ENCODE measurements at regions not wholly inside any gene's neighbourhood (a gene's known extent, or its start where the extent isn't known, plus 50 kb on each side); places are given as distances from the start of the nearest gene placed in this dataset.

DNA sequence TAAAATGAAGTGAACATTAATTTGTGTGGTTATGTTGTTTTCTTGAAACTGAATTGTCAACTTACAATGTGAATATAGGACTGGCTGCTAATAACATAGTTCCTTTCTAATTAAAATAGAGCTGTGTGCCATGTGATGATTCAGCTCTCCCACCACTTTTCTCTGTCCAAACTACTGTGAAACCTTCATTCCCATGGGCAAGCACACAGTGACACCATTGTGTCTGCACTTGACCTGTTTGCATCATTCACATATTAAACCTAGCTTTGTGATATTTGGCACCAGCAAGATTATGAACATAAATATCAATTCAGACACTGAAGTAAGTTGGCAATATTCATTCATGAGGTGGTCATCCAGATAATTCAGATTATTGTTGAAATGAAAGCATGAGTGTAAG is 78.8 kb upstream of the TCF12 start:
- ChIA-PET POLR2A (no interaction called here), CTCF (interaction anchor here (1.0 kb wide), 1 partner anchor 30 kb away, joined by 3 read pairs; no protein-coding TSS in a partner anchor)
- no peak for DNase-seq (ENCODE audit: extremely low spot score)

DNA sequence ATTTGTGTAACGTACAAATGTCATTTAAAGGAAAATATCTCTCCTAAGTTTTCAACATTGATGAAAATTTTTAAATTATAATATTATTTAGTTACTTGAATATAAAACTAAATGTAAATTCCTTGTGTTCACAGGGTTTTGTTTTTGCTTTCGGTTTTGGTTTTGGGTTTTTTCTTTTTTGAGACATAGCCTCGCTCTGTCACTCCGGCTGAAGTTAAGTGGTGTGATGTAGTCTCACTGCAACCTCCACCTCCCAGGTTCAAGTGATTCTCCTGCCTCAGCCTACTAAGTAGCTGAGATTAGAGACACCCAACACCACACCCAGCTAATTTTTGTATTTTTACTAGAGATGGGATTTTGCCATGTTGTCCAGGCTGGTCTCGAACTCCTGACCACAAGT is 79.3 kb upstream of the TCF12 start:
- no peak for DNase-seq (ENCODE audit: extremely low spot score)
- no peak for TF ChIP-seq CTCF (IDR thresholded peaks at IDR 0.05; ENCODE audit: control extremely low read depth, extremely low read depth, low read depth, missing control alignments)
- CTCF ChIA-PET: interaction anchor here (1.0 kb wide), 1 partner anchor 30 kb away, joined by 3 read pairs; no protein-coding TSS in a partner anchor
- POLR2A ChIA-PET: no interaction called here

More for the DNA sequence above, 78.8 kb upstream of the TCF12 start:
- TF ChIP-seq CTCF (IDR thresholded peaks at IDR 0.05; ENCODE audit: control extremely low read depth, extremely low read depth, low read depth, missing control alignments): no peak

- DNase-seq (ENCODE audit: extremely low spot score): no peak
- ChIA-PET CTCF (interaction anchor here (0.9 kb wide), 1 partner anchor 16 kb away, joined by 3 read pairs; no protein-coding TSS in a partner anchor), POLR2A (no interaction called here)
- no peak for TF ChIP-seq CTCF (IDR thresholded peaks at IDR 0.05; ENCODE audit: control extremely low read depth, extremely low read depth, low read depth, missing control alignments)
Measured at GRCh38 chr15:56838085-56838484, 80.4 kb upstream of the TCF12 start.

DNA sequence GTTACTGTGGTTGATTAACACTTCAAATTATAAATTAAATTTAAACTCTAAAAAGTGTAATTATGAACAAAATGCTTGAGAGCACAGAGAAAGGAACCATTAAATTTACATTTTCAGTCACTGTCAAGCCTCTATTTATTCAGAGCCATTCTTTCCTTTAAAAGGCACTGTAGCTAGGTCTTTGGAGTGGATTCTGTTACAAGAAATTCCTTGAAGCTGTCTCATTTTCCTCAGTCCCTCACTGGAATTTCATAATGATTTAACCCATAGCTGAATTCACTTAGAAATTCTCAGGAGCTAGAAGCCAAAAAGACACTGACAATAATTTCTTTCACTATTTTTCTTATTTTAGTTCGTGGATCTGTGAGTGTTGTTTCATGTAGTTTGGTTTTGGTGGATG is 81.2 kb upstream of the TCF12 start:
- TF ChIP-seq CTCF (IDR thresholded peaks at IDR 0.05; ENCODE audit: control extremely low read depth, extremely low read depth, low read depth, missing control alignments): no peak
- ChIA-PET CTCF (interaction anchor here (0.9 kb wide), 1 partner anchor 15 kb away, joined by 3 read pairs; no protein-coding TSS in a partner anchor), POLR2A (no interaction called here)
- DNase-seq (ENCODE audit: extremely low spot score): no peak

GRCh38 chr15:56835718-56836171 is 82.7 kb upstream of the TCF12 start:
- POLR2A ChIA-PET: no interaction called here
- no peak for TF ChIP-seq CTCF (IDR thresholded peaks at IDR 0.05; ENCODE audit: control extremely low read depth, extremely low read depth, low read depth, missing control alignments)
- no peak for DNase-seq (ENCODE audit: extremely low spot score)
- CTCF ChIA-PET: interaction anchor here (5.4 kb wide), 1 partner anchor 13 kb away, joined by 30 read pairs; no protein-coding TSS in a partner anchor

DNA sequence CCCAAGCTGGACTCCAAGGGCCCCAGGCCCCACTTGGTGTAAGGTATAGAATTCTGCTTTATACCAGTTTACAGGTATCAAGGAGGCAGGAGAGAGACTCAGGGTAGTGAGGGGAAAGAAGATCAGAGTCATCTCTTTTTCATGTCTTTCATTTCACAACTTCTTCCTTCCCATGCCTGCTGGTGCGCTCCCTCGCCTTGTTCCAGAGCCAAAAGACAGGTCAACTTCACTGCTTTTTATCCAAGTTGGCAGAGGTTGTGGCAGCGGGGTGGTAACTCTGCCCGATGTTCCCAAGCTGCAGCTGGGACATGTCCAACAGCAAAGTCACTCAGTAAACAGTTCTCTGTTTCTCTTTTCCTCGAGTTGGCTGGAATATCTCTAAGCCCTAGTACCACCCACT is 86.3 kb upstream of the TCF12 start:
- TF ChIP-seq CTCF (IDR thresholded peaks at IDR 0.05; ENCODE audit: control extremely low read depth, extremely low read depth, low read depth, missing control alignments): no peak
- DNase-seq (ENCODE audit: extremely low spot score): no peak
- ChIA-PET POLR2A (no interaction called here), CTCF (interaction anchor here (1.0 to 5.4 kb wide), 4 partner anchors 9 to 474 kb away, joined by 3 to 30 read pairs (median 3); no protein-coding TSS in a partner anchor)
